Thyroid gland (tissue), 4 donors: ENCODE measurements at regions not wholly inside any gene's neighbourhood (a gene's known extent, or its start where the extent isn't known, plus 50 kb on each side); places are given as distances from the start of the nearest gene placed in this dataset.

ENCODE experiments used
- CTCF ChIP-seq, 6 experiments: fragments of 200-600 bp in 3 of 6; fragments of 450-650 bp in 3 of 6; sonication (generic) in 3 of 6; IDR thresholded peaks; one replicate each; pipeline ENCODE4 v1.5.1; 2016 to 2019; ENCODE audit warnings: antibody characterized with exemption in 6 of 6, mild to moderate bottlenecking in 2 of 6, inconsistent platforms in 1 of 6, moderate library complexity in 1 of 6
- POLR2A ChIP-seq, 2 donors: fragments of 450-650 bp; IDR thresholded peaks; one replicate each; pipeline ENCODE4 v1.6.1; 2017; ENCODE audit warnings: antibody characterized with exemption in 2 of 2, mild to moderate bottlenecking in 2 of 2, moderate library complexity in 1 of 2

- TF ChIP-seq CTCF (IDR thresholded peaks at IDR 0.05) = no peak
- TF ChIP-seq POLR2A (IDR thresholded peaks at IDR 0.05) = no peak
These were observed 69.2 kb upstream of the NAMPT start for GRCh38 chr7:106353944-106354343.
